Neural cell (in vitro differentiated cells): ENCODE measurements at regions not wholly inside any gene's neighbourhood (a gene's known extent, or its start where the extent isn't known, plus 50 kb on each side); places are given as distances from the start of the nearest gene placed in this dataset.

Experiments
- TAF1 ChIP-seq: IDR thresholded peaks from 2 replicates; pipeline ENCODE4 v1.6.1; 2012; ENCODE audit warnings: low read depth
- TF ChIP-seq, protein P1 (sequence below): fragments of 450-650 bp; IDR thresholded peaks from 2 replicates; pipeline ENCODE4 v1.5.1; 2014; ENCODE audit warnings: antibody characterized with exemption, mild to moderate bottlenecking, moderate library complexity; ENCODE audit not compliant: poor library complexity, severe bottlenecking

- no peak for TF ChIP-seq TAF1
- TF ChIP-seq, protein P1, sequence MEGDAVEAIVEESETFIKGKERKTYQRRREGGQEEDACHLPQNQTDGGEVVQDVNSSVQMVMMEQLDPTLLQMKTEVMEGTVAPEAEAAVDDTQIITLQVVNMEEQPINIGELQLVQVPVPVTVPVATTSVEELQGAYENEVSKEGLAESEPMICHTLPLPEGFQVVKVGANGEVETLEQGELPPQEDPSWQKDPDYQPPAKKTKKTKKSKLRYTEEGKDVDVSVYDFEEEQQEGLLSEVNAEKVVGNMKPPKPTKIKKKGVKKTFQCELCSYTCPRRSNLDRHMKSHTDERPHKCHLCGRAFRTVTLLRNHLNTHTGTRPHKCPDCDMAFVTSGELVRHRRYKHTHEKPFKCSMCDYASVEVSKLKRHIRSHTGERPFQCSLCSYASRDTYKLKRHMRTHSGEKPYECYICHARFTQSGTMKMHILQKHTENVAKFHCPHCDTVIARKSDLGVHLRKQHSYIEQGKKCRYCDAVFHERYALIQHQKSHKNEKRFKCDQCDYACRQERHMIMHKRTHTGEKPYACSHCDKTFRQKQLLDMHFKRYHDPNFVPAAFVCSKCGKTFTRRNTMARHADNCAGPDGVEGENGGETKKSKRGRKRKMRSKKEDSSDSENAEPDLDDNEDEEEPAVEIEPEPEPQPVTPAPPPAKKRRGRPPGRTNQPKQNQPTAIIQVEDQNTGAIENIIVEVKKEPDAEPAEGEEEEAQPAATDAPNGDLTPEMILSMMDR: no peak
Observed at GRCh38 chr16:55052348-55052734, 121.7 kb downstream of the IRX5 start.
